Body of pancreas (tissue), 4 donors: ENCODE measurements at regions not wholly inside any gene's neighbourhood (a gene's known extent, or its start where the extent isn't known, plus 50 kb on each side); places are given as distances from the start of the nearest gene placed in this dataset.

ENCODE experiments used
- CTCF ChIP-seq, 7 experiments: fragments of 450-650 bp in 4 of 7; fragments of 200-600 bp in 3 of 7; sonication (generic) in 3 of 7; IDR thresholded peaks; one replicate each; pipeline ENCODE4 v1.5.1; 2016 to 2019; ENCODE audit warnings: antibody characterized with exemption in 7 of 7
- POLR2A ChIP-seq, 3 donors: fragments of 450-650 bp; IDR thresholded peaks; one replicate each; pipeline ENCODE4 v1.6.1; 2016; ENCODE audit warnings: antibody characterized with exemption in 3 of 3, mild to moderate bottlenecking in 2 of 3

GRCh38 chr6:122548281-122548680, 61.9 kb upstream of the PKIB start:
- TF ChIP-seq CTCF (IDR thresholded peaks at IDR 0.05): no peak
- TF ChIP-seq POLR2A (IDR thresholded peaks at IDR 0.05): no peak
